DMS 273 (cell line): ENCODE measurements at regions not wholly inside any gene's neighbourhood (a gene's known extent, or its start where the extent isn't known, plus 50 kb on each side); places are given as distances from the start of the nearest gene placed in this dataset.

Experiments
- DNase-seq: peaks from one replicate; lab custom pipeline; 2025; ENCODE audit not compliant: unreplicated experiment; lab: John Stamatoyannopoulos, UW

DNA sequence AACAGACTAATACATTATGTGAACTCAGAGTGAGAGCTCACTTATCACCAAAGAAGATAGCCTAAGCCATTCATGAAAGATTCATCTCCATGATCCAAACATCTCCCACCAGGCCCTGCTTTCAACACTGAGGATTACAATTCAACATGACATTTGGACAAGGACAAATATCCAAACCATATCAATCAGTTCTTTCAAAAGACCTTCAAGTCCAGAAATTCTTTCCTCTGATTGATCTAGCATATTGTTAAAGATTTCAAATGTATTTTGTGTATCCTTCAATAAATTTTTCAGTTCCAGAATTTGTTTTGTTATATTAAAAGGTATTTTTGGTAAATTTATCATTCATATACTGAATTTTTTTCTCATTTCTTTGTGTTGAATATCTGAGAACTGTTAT lies 1055.8 kb downstream of the SLC6A15 start:
- DNase-seq: no peak

DNA sequence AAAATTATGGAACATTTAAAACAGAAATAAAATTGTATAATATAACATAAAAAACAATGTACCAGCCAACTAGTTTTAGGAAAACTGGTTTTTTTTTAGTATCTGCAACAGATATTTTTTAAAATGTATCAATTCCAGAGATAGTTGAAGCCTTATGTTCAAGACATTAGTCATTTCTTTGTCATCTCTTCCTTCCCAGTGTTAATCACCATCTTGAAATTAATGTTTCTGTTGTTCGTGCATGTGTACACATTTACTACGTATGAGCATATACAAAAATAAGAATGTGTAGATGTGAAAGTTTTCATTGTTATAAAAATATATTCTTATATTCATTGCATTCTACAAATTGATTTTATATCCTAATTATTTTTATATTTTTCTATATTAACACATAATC lies 1062.1 kb downstream of the SLC6A15 start:
- DNase-seq: no peak

DNA sequence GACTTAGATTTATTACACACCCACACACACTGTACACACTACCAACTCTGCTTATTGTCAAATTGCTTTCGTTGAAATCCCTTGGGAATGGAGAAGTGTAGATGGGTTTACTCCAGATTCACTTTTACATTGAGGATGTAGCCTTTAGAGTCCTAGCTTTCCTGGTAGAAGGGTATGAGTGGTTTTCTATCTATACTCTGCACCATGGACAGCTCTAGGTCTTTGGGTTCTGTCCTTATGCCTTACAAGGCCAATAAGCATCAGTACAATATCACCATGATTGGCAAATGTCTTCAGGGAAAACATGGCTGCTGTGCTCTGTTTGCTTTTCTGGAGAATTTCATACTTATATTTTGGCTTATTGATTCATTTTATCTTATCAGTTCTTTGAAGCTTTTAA lies 1063.9 kb downstream of the SLC6A15 start:
- no peak for DNase-seq

DNA sequence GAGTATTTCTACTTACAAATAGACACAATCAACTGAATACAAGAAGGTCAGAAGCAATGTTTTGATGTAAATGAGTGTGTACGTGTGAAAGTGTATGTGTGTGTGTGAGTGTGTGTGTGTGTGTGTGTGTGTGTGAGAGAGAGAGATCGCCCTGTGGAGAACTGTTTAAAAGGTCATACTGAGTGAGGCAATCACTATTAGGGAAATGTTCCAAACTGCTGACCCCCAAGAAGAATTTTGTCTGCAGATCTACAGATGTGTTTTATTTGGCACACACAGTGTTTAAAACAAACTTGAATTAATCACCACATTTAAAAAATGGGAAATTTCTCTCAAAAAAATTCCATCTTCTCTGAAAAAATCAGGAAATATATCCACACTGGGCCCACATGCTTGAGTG lies 1069.1 kb downstream of the SLC6A15 start:
- DNase-seq: no peak

DNA sequence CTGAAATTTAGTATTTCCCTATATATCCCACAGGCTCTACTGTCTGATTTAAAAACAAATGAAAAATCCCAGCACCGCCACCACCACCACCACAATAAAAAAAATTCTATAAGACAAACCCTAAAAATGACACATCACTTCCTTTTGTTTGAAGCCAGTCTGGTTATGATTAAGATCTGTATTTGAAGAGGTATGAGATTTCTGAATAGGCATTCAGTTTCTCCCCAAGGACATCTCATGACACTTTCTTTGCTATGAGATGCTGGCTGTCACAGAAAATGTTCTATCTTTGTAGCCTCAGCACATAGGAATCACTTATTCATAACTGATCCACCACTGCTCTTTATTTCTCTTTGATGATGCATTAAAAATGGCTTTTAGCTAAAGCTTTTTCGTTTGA lies 1071.0 kb downstream of the SLC6A15 start:
- DNase-seq: no peak

DNA sequence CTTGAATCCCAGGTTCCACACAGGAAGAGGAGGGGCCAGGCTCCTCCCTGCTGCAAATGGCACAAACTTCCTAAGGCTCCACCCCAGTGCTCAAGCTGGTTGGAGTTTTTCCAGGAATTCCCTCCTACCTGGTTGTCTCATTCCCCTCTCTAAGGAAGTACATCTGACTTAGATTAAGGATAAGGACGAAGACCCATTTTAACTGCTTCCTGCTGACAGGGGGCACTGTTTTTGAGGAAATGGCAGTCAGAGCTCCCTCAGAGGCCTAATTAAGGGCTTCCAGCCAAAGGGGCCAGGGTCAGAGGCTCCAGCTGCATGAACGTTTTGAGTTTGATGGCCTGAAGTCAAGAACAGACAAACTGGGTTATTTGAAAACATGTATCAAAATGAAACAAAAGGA lies 1084.7 kb downstream of the SLC6A15 start:
- DNase-seq: peak; percentile 38

DNA sequence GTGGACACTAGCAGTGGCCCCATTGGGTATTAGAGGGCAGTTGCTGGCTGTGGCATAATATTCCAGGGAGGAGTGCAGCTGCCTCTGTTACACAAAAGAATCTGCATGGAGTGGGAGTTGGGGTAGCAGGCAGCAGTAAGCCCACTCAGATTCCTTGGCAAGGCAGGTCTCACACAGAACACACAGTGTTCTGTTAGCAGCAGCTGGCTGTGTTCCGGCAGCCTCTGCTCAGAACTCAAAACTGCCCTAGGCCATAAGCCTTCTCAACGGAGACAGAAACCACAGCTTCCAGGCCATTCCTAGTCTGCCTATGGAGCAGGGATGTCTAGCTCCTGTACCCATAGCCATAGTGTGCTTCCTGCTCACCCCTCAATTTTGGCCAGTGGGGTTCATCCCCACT lies 1085.4 kb downstream of the SLC6A15 start:
- no peak for DNase-seq

DNA sequence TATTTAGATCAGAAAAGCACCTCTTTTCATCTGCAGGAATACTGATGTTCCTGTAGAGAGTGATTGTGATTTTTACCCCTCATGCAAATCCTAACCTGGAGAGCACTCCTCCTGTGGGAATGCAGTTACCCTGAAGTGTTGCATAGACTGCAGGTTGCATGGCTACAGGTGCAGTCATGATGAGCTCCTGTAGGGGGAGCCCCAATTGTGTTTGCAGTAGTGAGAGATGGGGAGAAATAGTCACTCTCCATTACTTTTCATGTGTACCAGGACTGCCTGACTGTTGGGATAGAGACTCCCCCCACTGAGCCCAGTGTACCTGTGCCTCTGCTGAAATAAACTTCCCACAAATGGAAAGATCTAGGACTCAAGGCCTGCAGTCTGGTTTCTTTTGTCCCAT lies 1086.5 kb downstream of the SLC6A15 start:
- peak; percentile 57 for DNase-seq

DNA sequence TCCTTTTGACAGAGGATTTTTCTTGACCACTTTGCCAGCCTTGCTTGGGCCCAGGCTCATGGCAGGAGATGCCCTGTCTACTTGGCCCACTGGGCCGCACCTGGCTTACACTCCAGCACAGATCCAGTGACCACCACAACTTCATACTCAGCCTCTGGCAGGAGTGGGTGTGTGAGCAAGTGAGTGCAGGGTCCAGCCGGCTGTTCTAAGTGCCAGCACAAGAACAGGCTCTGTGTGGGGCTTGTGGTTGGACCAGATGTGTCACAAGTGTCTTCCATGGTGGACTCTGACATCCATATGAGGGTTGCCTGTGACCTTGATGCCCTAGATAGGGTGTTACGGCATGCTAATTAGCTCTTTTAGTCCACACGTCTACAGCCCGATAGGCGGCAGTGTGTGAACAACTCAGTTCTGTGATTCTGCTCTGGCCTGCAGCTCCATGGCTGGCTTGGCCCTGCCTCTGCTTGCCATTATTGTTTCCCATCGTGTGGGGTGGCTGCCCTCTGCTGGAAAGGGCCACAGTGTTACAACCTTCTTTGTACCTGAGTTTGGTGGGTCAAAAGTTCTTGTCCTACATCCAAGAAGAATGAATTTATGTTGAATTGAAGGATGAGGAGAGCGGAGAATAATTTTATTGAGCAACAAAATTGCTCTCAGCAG lies 1089.1 kb downstream of the SLC6A15 start:
- peak; percentile 52 for DNase-seq

DNA sequence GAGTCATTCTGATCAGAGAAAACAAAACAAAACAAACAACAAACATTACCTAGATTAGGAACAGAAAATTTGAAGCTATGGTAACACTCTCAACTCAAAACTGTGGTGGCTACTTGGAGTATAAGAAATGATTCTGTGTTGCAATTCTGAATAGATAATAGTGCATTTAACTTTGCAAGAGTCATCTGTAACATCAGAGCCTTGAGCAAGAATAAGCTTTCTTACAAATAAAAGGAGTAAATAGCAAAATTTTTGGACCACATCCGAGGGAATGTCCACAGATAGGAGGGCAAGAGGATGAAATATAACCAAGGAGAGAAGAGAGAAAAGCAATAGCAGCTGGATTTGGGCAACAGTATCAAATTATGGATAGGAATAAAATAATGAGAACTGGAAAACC lies 1090.6 kb downstream of the SLC6A15 start:
- no peak for DNase-seq

DNA sequence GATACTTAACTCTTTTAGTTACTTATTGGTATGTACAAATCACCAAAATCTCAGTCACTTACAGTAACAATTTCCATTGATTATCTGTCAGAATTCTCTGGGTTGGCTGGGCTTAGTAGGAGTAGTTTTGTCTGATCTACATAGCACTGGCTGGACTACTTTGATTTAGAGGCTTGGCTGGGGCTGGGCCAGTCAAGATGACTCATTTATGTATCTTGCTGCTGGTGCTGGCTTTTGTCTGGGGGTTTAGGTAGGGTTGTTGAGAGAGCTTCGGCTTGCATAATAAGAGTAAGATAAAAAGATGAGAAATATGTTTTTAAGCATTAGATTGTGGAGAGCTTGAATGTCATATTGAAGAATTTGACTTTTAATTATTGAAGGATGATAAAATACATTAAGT lies 1093.7 kb downstream of the SLC6A15 start:
- no peak for DNase-seq

DNA sequence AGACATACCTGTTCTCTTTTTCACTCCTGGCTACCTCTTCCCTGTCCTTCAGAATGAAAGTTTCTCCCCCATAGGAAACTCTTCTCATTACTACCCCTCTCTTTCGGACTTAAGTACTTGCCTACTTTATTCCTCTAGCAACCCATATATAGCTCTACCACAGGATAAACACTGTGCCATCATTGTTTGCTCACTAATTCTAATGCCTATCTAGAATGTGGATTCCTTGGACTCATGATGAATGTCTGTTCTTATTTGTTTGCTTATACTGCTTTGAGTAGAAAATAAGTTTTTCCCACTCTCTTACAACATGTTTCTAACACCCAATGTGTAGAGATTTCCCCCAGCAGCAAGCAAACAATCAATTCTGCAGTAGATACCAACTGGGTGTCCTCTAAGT lies 1094.9 kb downstream of the SLC6A15 start:
- DNase-seq: no peak

DNA sequence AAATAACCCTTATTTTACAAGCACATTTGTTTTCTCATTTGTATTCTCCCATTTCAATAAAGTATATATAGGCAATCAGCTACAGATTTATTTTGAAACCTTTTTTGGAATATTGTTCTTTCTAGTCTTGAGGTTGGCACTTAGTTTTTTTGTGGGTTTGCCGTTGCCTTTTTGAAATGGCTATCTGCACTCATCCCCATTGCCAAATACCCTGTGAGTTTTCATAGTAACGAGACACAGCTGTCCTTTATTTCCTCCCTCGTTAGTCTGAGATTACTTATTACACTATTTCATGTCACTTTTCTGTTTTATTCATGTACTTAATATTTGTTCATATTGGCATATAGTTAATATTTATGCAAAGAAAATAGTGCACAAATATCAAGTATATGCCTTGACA lies 1104.0 kb downstream of the SLC6A15 start:
- no peak for DNase-seq

DNA sequence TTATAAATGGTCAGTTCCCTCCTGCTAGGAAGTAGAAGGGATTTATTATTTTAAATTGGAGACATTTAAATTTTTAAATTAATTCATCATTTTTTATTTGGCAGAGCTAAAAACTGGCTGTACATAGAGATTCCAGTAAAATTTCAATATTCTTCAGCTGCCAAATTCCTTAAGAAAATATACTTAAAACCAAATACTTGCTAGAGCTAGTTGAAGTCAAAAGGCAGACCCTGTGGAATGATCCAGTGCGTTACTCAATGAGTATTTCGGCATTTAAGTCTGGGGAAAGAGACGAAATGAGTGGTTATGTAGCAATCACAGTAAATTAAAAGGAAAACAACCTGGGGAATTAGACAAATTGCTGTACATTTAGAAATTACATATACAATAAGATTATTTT lies 1104.7 kb downstream of the SLC6A15 start:
- DNase-seq: no peak

DNA sequence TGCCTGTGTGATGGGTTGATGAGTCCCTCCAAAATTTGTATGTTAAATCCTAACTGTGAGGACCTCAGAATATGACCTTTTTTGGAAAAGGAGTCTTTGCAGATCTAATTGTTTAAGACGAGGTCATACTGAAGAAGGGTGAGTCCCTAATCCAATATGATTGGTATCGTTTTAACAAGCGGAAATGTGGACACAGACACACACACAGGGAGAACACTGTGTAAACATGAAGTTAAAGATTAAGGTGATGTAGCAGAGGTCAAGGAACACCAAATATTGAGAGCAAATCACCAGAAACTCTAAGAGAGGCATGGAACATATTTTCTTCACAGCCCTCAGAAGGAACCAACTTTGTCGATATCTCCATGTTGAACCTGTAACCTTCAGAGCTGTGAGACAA lies 1106.7 kb downstream of the SLC6A15 start:
- no peak for DNase-seq

DNA sequence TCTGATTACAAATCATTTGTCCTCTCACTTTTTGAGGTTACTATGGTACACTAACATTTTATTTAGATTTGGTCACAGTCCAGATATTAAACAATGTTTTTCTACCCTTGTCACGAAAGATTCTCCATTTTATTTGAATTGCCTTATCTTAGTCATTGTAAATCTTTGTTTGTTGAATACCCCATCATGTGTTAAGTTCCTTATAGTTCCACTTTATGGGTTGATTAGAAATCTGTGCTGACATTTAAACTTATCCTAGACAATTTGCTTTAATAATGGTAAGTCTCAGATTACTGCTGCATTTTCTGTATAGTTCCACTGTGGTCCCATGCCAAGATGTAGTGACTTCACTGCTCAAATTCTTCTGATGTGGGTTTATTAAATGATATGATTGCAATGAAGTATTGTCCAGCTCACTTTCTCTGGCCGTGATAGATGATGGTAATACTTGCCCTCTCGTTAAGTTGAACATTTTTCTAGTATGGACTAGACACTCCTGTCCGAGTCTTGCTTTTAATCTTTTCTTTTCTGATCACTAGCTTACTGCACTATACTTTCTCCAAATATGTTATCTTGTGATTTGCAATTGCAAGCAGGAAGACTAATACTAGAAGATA lies 1107.3 kb downstream of the SLC6A15 start:
- no peak for DNase-seq

DNA sequence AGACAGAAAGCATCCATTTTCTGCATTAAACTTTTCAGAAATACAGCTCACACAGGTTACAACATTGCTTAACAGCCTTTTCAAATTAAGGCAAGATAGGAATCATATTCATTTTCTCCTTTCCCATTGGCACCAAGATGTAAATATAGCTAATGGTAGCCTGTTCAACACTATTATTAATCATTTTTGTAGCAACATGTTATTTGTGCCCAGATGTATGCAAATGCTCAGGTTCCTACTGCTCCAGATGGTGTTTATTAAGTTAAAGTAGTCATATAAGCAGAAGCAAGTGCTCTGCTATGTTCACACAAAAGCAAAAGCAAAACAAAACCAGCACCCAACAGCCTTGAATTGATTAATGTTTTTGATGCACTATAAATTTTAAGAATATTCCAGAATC lies 1110.6 kb downstream of the SLC6A15 start:
- DNase-seq: peak; percentile 51

DNA sequence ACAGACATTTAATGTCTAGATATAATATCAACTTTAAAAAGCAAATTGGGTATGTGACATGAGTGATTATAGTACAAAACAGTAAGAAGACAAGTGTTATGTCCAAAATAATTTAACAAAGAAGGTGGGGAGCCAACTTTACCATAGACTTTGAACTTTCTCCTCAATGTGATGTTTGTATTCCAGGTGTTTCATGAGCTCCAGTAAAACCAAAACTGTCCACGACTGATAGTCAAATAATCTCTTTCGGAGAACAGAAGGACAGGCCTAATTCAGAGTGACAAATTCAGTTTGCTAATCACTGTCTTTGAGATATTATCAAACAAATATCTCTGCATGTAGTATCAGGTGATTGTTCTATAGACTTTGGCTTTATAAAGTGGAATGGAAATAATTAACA lies 1112.6 kb downstream of the SLC6A15 start:
- no peak for DNase-seq

DNA sequence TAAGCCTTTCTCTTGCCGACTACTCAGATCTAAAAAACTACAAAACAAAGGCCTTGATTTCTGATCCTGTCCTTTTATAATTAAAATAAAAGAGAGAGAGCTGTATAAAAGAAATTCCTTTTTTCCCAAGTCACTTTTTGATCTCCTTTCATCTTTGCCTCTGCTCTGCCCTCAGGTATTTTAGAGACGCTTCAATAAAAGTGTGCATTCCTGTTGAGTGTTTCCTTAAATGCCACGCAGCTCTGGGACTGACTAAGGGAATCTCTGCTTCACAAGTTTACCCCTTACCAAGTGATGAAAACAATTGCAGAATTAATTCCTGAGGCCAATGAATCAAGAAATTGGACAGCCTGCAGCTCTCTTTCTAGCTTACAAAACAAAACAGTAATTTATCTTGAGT lies 1109.8 kb downstream of the TMTC2 start:
- DNase-seq: no peak

DNA sequence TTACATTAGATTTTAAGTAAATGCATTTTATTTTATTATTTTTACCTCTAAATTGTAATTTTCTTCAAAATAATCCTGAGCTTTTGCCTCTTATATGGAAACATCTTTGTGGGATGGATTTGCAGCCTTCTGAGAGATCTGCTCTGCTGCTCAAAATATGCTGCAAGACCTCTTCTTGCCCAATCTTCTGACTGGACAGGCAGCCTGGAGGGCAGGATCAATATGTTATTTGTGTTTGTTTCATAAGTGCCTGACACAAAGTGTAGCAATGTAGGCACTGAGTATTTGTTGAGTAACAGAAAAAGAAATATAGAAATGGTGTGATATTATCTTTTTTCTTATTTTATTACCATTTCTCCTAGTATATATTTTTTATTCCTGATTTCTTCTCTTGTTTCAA lies 1106.9 kb downstream of the TMTC2 start:
- no peak for DNase-seq

DNA sequence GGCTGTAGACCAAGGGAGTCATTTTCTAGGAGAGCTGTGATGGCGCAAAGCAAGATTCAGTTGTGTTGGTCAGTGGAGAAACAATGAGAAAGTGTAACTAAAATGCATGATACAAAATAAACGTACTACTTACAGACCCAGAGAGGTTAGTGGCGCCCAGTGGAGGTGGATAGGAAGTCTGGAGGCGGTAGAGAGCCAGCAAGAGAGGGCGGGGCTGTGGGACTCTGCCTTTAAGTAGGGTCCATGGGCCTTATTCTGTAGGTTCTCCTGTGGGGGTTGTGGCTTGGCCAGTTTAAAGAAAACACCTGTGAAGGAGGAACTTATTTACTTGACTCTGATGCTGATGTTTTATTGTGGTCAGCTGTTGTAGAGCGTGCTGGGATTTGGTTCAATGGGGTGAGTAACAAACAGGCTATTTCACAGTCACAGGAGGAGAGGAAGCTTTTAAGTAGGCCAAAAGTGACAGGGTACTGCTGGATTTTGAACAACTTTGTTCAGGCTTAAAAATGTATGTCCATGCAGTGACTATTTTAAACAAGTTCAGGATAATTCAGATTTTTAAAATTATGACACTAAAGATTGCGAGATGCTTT lies 1097.7 kb downstream of the TMTC2 start:
- DNase-seq: no peak

DNA sequence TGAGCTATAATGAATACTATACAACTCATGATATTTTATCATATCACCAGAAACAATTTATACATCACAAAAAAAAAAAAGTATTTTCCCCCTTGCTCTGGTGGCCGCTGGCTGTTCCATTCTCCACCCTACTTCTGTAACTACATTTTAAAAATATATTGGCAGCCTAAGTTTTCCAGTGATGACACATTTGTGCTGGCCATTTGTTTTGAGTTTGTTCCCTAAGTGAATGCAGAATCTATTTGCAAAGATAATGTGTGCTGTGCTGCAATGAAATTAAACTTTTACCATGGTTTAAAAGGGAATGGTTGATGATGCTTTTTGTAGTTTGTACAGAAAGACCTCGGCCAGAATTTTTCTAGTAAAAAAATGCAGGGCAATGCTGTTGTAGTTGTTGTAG lies 1092.8 kb downstream of the TMTC2 start:
- DNase-seq: no peak

DNA sequence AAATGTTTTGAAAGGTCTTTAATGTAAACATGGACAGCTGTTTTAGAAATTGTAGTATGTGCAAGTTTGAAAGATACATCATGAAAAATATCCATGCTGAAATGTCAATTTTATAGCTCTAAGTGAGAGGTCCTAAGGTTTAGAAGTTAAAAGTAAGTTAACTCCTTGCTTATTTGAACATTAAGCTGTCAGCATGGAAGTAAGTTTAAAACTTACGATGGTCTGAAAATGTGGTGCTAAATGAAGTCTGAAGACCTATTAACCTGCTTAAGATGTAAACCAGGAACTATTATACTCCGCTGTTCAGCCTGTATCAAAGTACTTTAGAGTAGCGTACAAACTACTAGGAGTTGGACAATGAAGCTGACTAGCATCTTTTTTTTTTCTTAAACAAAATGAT lies 1082.4 kb downstream of the TMTC2 start:
- DNase-seq: no peak
